HG03097 (cell line): ENCODE measurements at regions not wholly inside any gene's neighbourhood (a gene's known extent, or its start where the extent isn't known, plus 50 kb on each side); places are given as distances from the start of the nearest gene placed in this dataset.

Experiments
- ATAC-seq: cut with Tn5 transposase; IDR thresholded peaks from one replicate; pipeline ENCODE4 v1.9.1; 2021; ENCODE audit not compliant: unreplicated experiment, low FRiP score

GRCh38 chr5:173472164-173472563 lies 143.9 kb upstream of the STC2 start:
- ATAC-seq, result no peak

GRCh38 chr5:173468821-173469251 lies 140.6 kb upstream of the STC2 start:
- no peak for ATAC-seq

DNA sequence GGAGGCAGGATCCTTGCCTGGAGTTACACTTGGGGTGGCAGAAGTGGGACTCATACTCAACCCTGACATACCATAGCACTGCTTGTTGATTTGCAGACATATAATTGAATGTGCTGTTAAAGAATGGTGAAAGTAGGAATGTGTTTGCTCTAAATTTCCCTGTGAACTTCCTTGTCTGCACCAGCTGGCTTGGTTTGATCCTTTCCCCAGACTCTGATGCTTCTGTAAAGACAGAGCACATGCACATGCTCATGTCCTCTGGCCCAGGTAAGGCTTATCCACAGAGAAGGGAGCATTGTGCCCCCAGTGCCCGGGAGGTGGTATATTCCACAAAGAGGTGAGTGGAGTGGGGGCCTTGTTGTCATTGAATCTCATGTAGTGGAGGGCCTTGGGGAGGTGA lies 138.0 kb upstream of the STC2 start:
- ATAC-seq, result no peak

DNA sequence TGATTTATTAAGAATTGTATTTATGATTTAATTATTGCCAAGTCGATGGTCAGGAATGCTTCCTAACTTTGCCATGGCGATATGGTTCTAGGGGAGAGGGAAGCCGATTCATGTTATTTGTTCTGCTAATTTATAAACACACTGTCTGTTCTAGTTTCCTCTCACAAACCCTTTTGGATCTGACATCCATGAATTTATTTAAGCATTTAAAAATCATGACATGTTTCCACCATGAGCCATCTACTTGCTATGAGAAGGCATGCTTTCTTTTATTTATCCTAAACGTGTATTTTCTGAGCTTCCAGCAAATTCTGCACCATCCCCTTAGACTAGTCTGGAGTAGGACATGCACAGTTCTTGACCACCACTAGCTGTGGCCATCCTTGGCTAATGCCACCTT lies 136.6 kb upstream of the STC2 start:
- no peak for ATAC-seq

DNA sequence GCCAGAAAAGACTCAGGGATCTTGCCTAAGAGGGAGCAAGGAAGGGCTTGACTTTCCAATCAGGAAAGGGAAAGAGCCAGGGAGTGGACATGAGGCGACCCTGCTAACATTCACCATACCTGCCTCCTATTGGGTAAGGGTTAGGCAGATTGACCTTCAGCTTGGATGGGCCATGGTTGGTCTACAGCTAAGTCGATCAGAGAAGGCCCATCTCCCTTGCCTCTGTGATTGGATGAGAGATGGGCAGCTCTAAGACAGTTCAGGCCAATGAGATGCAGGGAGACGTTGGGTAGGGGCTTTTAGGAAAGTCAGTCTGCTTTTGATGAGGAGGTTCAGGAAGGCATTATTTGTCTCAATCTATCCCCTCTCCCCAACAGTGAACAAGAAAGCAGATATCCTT lies 135.0 kb upstream of the STC2 start:
- no peak for ATAC-seq

DNA sequence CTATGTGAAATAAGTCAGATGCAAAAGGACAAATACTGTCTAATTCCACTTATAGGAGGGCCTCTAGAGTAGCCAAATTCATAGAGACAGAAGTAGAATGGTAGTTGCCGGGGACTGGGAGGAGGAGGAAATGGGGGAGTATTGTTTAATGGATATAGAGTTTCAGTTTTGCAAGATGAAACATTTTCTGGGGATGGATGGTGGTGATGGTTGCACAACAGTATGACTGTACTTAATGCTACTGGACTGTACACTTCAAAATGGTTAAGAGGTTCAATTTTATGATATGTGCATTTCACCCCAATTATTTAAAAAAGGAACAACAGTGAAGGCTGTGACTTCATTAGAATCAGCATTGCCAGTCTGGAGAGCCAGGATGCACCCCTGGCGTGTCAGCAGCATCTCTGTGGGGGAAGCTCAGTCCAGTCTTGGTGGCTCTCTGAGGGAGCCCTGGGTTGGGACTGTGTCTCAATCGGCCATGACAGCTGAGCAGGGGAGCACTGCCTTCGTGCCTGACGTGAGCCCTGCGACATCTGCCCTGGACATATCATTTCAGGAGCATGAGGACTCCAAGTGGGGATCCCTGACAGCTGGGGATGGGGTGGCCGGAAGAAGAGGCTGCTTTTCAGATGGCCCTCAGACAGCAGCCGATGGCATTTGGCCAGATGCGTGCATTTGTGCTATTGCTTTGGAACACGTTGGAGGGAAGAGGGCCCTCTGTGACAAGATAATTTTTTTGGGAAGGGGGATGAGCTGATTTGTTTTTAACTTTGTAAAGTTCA lies 130.8 kb upstream of the STC2 start:
- no peak for ATAC-seq

- ATAC-seq, result no peak
Measured at GRCh38 chr5:173457482-173457881, 129.3 kb upstream of the STC2 start.

- no peak for ATAC-seq
Measured at GRCh38 chr5:173456751-173457171, 128.5 kb upstream of the STC2 start.

DNA sequence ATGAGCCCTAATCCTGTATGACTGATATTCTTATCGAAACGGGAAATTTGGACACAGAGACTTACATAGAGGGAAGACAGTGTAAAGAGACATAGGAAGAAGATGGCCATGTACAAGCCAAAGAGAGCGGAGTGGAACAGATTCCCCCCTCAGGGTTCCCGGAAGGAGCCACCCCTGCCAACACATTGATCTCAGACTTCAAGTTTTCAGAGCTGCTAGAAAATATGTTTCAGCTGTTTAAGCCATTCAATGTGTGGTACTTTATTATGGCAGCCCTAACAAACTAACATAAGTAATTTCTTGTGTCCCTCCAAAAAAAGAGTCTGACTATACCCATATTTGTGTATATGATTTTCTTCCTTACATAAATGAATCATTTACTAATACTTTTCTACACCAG lies 128.0 kb upstream of the STC2 start:
- no peak for ATAC-seq

DNA sequence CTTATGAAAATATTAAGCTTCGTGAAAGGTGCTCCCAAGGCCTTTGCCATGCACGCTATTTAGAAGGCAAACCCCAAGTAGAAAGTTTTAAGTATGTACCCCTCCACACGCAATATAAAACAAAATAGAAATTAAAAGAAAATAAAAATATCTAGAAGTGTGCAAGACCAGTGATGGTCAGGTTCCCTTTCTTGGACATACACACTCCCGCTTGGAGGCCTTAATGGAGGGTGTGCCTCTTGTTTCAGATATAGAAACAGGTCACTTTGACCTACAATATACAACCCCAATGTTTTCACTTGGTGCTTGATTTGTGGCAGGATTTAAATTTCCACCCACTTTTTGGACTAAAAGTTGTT lies 127.4 kb upstream of the STC2 start:
- ATAC-seq, result no peak

DNA sequence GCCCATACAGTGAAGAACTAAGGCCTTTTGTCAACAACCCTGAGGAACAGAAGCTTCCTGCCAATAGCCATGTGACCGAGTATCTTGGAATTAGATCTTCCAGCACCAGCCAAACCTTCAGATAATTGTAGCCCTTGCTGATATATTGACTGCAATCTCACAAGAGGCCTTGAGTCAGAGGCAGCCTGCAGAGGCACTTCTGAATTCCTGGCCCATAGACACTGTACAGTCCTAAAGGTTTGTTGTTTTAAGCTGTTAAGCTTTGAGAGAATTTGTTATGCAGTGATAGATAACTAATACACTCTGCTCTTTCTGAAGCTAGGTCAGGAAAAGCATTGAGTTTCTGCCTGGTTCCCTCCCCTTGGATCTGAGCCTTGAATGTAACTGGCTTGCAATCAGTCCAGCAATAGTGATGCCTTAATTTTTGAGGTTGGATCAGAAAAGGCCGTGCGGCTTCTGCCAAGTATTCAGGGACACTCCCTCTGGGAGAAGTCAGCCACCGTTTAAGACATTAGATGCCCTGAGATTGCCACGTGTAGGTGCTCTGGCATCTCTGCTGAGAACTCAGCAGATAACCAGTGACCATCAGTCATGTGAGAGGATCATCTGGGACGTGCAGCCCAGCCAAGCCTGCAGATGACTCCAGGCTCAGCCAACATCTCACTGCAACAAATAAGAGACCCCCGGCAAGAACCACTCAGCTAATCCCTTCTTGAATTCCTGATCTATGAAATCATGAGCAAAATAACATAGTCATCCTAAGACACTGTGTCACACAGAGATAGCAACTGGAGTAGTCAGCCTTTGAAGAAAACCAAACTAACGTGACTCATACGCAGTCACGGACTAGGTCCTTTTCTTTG lies 126.8 kb upstream of the STC2 start:
- no peak for ATAC-seq

DNA sequence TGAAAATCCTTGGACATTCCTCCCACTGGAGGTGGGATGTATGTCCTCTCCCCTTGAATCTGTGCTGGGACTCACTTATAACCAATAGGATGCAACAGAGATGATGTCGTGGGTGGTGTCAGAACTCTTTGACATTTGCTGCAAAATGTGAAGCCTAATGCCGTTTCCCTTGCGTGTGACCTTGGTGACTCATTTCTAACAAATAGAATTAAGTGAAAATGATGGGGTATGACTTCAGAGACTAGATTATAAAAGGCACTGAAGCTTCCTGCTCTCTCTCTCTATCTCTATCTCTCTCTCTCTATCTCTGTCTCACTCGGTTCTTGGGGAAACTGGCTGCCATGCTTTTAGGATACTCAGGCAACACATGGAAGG lies 126.1 kb upstream of the STC2 start:
- no peak for ATAC-seq

- no peak for ATAC-seq
Measured at GRCh38 chr5:173453167-173453566, 125.0 kb upstream of the STC2 start.

DNA sequence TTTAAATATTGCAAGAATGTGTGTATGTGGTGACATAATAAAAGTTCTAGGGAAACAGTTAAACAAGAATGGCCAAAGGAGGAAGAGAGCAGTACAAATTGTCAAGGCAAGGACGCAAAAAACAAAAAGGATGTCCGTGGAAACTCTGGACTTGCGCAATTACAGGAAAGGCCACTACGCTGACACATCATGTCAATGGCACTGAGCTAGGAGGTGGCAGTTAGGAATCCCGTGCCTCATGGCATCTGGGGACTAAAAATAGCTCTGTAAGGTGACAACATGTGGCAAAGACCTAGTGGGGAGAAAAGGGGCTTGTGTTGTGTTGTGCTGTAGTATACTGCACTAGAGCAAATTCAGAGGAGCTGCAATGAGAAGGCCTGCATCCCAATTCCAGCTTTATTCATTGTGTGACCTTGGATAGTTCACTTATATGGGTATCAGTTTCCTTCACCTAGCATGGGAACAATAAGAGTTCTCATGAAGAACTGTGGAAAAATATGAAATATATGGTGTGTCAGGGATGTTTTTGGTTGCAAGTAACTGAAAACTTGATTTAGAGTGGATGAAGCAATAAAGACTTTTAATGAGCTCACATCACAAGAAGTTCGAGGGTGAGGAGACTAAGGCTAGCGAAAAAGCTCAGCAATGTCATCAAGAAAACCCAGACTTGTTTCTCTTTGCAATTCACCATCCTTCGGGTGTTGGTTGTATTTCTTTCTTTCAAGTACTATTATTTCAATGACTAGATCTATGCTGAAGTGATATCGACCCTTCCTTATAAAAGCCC lies 124.1 kb upstream of the STC2 start:
- no peak for ATAC-seq

GRCh38 chr5:173451651-173452050 lies 123.4 kb upstream of the STC2 start:
- ATAC-seq, result no peak

DNA sequence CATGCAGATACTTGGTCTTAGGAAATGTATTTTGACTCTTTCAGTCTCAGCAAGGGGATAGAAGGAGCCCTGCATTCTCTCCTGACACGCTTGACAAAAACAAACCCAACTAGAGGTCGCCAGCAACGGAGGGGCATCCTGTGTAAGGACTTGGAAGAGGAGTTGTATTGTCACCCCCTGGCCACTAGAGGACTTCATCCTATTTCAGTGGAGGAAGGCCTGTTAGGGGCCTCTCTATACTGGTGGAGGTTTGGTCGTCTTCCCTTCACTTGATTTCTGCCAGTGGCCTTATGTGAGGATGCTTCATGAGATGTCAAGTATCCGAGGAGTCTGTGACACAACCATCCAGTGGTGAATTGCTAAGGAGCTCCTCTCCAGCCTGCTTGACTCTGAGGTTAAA lies 122.8 kb upstream of the STC2 start:
- ATAC-seq, result no peak

- no peak for ATAC-seq
Measured at GRCh38 chr5:173450188-173450587, 122.0 kb upstream of the STC2 start.

GRCh38 chr5:173448856-173449255 lies 120.6 kb upstream of the STC2 start:
- ATAC-seq, result no peak

- ATAC-seq, result no peak
Measured at GRCh38 chr5:173443971-173444370, 115.8 kb upstream of the STC2 start.

- no peak for ATAC-seq
Measured at GRCh38 chr5:173441053-173441628, 112.9 kb upstream of the STC2 start.

DNA sequence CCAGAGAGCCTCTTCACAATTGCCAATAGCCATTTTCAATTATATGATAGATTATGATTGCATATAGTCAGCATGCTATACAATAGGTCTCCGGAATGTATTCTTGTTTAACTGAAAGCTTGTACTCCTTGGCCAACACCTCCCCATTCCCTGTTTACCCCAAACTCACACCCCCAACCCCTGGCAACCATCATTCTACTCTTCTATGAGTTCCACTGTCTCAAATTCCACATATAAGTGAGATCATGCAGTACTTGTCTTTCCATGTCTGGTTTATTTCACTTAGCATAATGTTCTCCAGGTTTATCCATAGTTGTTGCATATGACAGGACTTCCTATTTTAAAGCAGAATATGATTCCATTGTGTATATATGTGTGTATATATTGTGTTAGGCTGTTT lies 110.7 kb upstream of the STC2 start:
- ATAC-seq, result no peak
